ENCODE measurements at regions not wholly inside any gene's neighbourhood (a gene's known extent, or its start where the extent isn't known, plus 50 kb on each side); places are given as distances from the start of the nearest gene placed in this dataset.

DNA sequence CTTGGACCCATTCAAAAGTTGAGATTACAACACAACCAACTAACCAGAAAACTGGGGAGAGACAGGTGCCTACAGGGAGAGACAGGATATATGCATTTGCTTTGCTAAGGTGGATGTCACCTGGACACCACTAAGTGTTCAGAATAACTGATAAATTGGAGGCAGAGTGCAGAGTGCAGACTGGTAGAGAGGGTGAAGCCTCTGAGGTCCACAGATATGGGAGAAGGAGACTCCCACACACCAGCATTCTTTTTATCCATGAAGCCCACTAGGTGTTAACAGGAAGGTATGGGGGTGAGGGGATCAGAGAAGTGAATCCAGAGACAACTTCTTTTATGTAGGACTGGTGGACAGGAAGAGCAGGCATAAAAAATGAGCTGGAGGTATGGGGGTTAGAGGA is 1310.0 kb upstream of the ZEB2 start:
- Histone ChIP-seq H3K4me2 (ENCODE audit: insufficient read depth, insufficient read length, low read length) (no peak overlapping the region), H3K56ac (ENCODE audit: insufficient read length, low read depth, low read length) (no peak overlapping the region), H4K5ac (ENCODE audit: insufficient read length, low read depth, low read length) (no peak overlapping the region), H3K4ac (ENCODE audit: low read depth, low read length) (no peak overlapping the region), H3K4me1 (ENCODE audit: insufficient read depth, low read length) (no peaks in the 10 kb centered on the region), H3K23me2 (ENCODE audit: insufficient read length, low read depth, low read length, poor library complexity, severe bottlenecking) (no peaks in the 10 kb centered on the region), H4K20me1 (ENCODE audit: control insufficient read depth, insufficient read depth, insufficient read length) (no peaks in the 10 kb centered on the region), H3K23ac (ENCODE audit: insufficient read length, low read depth, low read length) (no peak overlapping the region), H3K9me3 (ENCODE audit: control insufficient read depth, low read depth, low read length) (no peaks in the 10 kb centered on the region), H2BK120ac (ENCODE audit: low read depth, low read length, poor library complexity, severe bottlenecking) (no peak overlapping the region), H3K27ac (ENCODE audit: insufficient read length, low read depth, low read length) (no peak overlapping the region), H4K91ac (ENCODE audit: insufficient read length, low read depth, low read length) (no peak overlapping the region), H2BK20ac (ENCODE audit: low read depth, low read length, poor library complexity, severe bottlenecking) (no peak overlapping the region), H2AFZ (ENCODE audit: low read length) (no peak overlapping the region), H4K8ac (replicated peaks; ENCODE audit: insufficient read length, low read depth, low read length) (no peak overlapping the region), H2AK5ac (ENCODE audit: insufficient read length, low read length) (no peak overlapping the region), H2BK12ac (ENCODE audit: insufficient read length, low read depth, low read length) (no peak overlapping the region), H2BK15ac (ENCODE audit: low read depth, low read length) (no peak overlapping the region), H3K9ac (ENCODE audit: extremely low read depth, insufficient read length, low read length) (no peak overlapping the region), H3K14ac (ENCODE audit: insufficient read depth, low read length) (no peak overlapping the region), H3K27me3 (ENCODE audit: insufficient read depth, low read length) (no peaks in the 10 kb centered on the region), H3T11ph (ENCODE audit: low read length) (no peak overlapping the region), H3K79me2 (ENCODE audit: insufficient read depth, low read length) (no peaks in the 10 kb centered on the region), H3K79me1 (ENCODE audit: insufficient read depth, low read depth, low read length, poor library complexity, severe bottlenecking) (no peaks in the 10 kb centered on the region), H2BK5ac (ENCODE audit: insufficient read length, low read length) (no peak overlapping the region), H3K18ac (ENCODE audit: insufficient read length, low read depth, low read length) (no peak overlapping the region)
- H3K4me1 Mint-ChIP-seq = no peaks in the 10 kb centered on the region
- DNase-seq = no peak
- no peak for TF ChIP-seq CTCF (conservative IDR thresholded peaks at IDR 0.05)
- H3K4me3 Mint-ChIP-seq = no peak overlapping the region
- no peaks in the 10 kb centered on the region; the same call in 1 of the 2 replicates for H3K27me3 Mint-ChIP-seq (ENCODE audit: low read depth)
- H3K36me3 Mint-ChIP-seq (ENCODE audit: insufficient read depth in 1 of 3, low read depth in 3 of 3) = no peaks in the 10 kb centered on the region
- no peak overlapping the region for H3K27ac Mint-ChIP-seq
- H3K9me3 Mint-ChIP-seq = no peaks in the 10 kb centered on the region; a peak in 1 of 5 replicates
